MCF 10A (cell line): ENCODE measurements at regions not wholly inside any gene's neighbourhood (a gene's known extent, or its start where the extent isn't known, plus 50 kb on each side); places are given as distances from the start of the nearest gene placed in this dataset.

Experiments
- BruUV-seq: library from RNA; stranded (reverse); fragments of 400-500 nt; replicated peaks from 2 replicates; lab custom pipeline; 2021; lab: Mats Ljungman, UMichigan
- CTCF ChIA-PET: fragments of 300-600 bp; sonication (Branson Sonifier 250); formaldehyde crosslinking; extraction: SDS; loops from one replicate; lab custom pipeline; 2021; ENCODE audit warnings: antibody characterized with exemption, inconsistent platforms; lab: Yijun Ruan, JAX
- POLR2A ChIA-PET: fragments of 300-600, 350-650 bp; sonication (Branson Sonifier 250); formaldehyde crosslinking; extraction: SDS; loops from one replicate; lab custom pipeline; 2020; ENCODE audit warnings: antibody characterized with exemption, inconsistent platforms; lab: Yijun Ruan, JAX
- DNase-seq: peaks from one replicate; pipeline ENCODE4 v3.0.0-alpha.2; 2018; ENCODE audit not compliant: unreplicated experiment
- H3K27ac Mint-ChIP-seq: one replicate; pipeline ENCODE4 v1.8.0; 2022; ENCODE audit warnings: mild to moderate bottlenecking, low read depth, mixed read lengths; ENCODE audit not compliant: unreplicated experiment
- H3K27me3 Mint-ChIP-seq: one replicate; pipeline ENCODE4 v1.8.0; 2022; ENCODE audit warnings: mixed read lengths; ENCODE audit not compliant: insufficient read depth, unreplicated experiment
- H3K36me3 Mint-ChIP-seq: one replicate; pipeline ENCODE4 v1.8.0; 2022; ENCODE audit warnings: mild to moderate bottlenecking, moderate library complexity, mixed read lengths; ENCODE audit not compliant: insufficient read depth, unreplicated experiment
- H3K4me1 Mint-ChIP-seq: one replicate; pipeline ENCODE4 v1.8.0; 2022; ENCODE audit warnings: mixed read lengths; ENCODE audit not compliant: insufficient read depth, unreplicated experiment
- H3K4me3 Mint-ChIP-seq: one replicate; pipeline ENCODE4 v1.8.0; 2022; ENCODE audit warnings: mild to moderate bottlenecking, moderate library complexity, mixed read lengths; ENCODE audit not compliant: unreplicated experiment
- H3K9me3 Mint-ChIP-seq: one replicate; pipeline ENCODE4 v1.8.0; 2022; ENCODE audit warnings: mixed read lengths; ENCODE audit not compliant: unreplicated experiment
- intact Hi-C: fragments of 100-400 bp; cut with micrococcal nuclease; formaldehyde crosslinking; loops from 2 replicates; pipeline ENCODE4 v1.14.1; 2022
- TF ChIP-seq, protein P1 (sequence below): fragments of 200-600 bp; IDR thresholded peaks from one replicate; pipeline ENCODE4 v1.8.0; 2022; ENCODE audit warnings: antibody characterized with exemption, mild to moderate bottlenecking; ENCODE audit not compliant: unreplicated experiment

DNA sequence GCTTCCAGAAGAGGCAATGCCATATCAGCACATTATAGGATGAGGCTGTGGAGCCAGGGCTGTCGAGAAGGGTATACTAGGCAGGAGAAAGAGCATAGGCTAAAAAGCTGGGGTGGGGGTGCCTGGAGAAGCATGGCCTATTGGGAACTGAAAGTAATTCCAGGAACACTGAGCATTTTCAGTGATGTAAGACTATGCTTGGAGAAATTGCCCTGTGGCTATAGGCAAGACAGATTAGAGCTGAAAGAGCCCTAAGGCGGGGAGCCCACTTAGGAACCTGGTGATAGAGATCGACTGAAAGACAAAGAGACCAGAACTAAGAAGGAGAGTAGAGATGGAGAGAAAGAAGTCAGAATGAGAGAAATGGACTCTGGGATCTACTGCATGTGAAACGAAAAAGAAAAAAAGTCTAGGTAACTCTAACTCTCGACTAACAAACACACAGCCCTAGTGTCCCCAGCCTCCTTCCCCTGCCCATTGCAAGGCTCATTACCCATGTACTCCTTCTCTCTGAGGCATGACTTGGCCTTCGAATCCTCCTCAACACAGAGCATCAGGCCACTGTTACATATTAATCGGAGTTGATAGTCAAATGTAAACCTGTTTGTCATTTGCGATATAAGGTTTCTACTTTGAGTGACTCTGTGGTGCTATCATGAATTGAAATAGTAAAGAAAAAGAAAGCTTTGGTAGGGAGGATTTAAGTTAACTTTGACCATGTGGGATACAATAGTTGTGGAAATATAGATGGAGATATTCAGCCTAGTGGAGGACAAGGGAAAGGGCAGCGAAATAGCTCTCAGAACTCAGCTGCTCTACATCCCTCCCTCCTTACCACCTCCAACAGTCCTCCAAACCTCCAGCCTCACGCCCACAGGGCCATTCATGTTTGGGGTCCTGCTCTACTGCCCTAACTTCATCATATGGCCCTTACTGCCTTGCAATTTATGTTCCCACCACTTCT, 52.3 kb upstream of the BMAL1 start:
- H3K4me1 Mint-ChIP-seq: peaks cover 6% of the 10 kb centered on the region
- intact Hi-C loops: no loop called here
- no TSS peak for BruUV-seq
- no peak for DNase-seq
- H3K4me3 Mint-ChIP-seq: no peak overlapping the region
- TF ChIP-seq, protein P1, sequence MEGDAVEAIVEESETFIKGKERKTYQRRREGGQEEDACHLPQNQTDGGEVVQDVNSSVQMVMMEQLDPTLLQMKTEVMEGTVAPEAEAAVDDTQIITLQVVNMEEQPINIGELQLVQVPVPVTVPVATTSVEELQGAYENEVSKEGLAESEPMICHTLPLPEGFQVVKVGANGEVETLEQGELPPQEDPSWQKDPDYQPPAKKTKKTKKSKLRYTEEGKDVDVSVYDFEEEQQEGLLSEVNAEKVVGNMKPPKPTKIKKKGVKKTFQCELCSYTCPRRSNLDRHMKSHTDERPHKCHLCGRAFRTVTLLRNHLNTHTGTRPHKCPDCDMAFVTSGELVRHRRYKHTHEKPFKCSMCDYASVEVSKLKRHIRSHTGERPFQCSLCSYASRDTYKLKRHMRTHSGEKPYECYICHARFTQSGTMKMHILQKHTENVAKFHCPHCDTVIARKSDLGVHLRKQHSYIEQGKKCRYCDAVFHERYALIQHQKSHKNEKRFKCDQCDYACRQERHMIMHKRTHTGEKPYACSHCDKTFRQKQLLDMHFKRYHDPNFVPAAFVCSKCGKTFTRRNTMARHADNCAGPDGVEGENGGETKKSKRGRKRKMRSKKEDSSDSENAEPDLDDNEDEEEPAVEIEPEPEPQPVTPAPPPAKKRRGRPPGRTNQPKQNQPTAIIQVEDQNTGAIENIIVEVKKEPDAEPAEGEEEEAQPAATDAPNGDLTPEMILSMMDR: no peak
- H3K36me3 Mint-ChIP-seq: no peaks in the 10 kb centered on the region
- H3K27me3 Mint-ChIP-seq: no peaks in the 10 kb centered on the region
- ChIA-PET POLR2A (interaction anchor here (0.7 kb wide), 1 partner anchor 72 kb away, joined by 3 read pairs; no protein-coding TSS in a partner anchor), CTCF (interaction anchor here (0.6 to 3.5 kb wide), 7 partner anchors 13 to 894 kb away, joined by 3 to 12 read pairs (median 3); no protein-coding TSS in a partner anchor)
- H3K27ac Mint-ChIP-seq: no peak overlapping the region
- H3K9me3 Mint-ChIP-seq: no peaks in the 10 kb centered on the region

DNA sequence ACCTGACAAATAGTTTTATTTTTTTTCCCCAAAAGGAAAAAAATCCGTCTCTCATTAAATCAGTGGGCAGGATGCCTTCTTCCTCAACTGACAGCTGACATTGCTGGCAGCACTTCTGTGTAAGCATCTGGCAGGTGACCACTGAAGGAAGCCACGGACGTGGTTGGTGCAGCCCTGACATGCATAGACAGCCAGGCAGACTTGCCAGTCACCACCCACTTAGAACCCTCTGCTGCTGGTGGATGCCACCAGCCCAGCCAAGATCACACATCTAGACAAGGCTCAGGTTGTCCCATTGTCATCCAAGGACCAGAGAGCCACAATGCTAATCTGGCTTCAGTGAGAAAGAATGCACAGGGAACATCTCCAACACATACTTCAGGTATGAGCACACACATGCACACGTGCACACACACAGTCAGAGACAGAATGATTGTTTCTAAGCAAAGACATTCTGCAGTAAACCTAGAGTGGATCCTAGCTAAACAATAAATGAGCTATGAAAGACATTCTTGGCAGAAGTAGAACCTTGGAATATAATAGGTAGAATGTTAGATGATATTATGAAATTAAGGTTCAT, 49.8 kb upstream of the BMAL1 start:
- H3K27me3 Mint-ChIP-seq: no peaks in the 10 kb centered on the region
- BruUV-seq: no TSS peak
- intact Hi-C loops: no loop called here
- H3K4me3 Mint-ChIP-seq: no peak overlapping the region
- no peaks in the 10 kb centered on the region for H3K36me3 Mint-ChIP-seq
- TF ChIP-seq, protein P1: no peak
- peaks cover 6% of the 10 kb centered on the region for H3K4me1 Mint-ChIP-seq
- POLR2A ChIA-PET: no interaction called here
- H3K9me3 Mint-ChIP-seq: no peaks in the 10 kb centered on the region
- CTCF ChIA-PET: interaction anchor here (0.7 to 3.5 kb wide), 5 partner anchors 8 to 107 kb away, joined by 3 to 20 read pairs (median 11); no protein-coding TSS in a partner anchor
- no peak for DNase-seq
- H3K27ac Mint-ChIP-seq: no peak overlapping the region
